Muscle layer of duodenum (tissue), 2 donors: ENCODE measurements at regions not wholly inside any gene's neighbourhood (a gene's known extent, or its start where the extent isn't known, plus 50 kb on each side); places are given as distances from the start of the nearest gene placed in this dataset.

Source experiments
- H3K27ac ChIP-seq: one replicate; pipeline ENCODE4 v1.7.0; 2013; ENCODE audit warnings: mild to moderate bottlenecking, low read length
- H3K27me3 ChIP-seq: one replicate; pipeline ENCODE4 v1.7.0; 2013; ENCODE audit warnings: low read depth, mild to moderate bottlenecking, control low read depth, low read length
- H3K36me3 ChIP-seq, 2 donors: one replicate each; pipeline ENCODE4 v1.7.0; 2013; ENCODE audit warnings: low read length in 2 of 2, control low read depth in 1 of 2, mild to moderate bottlenecking in 1 of 2; ENCODE audit not compliant: insufficient read depth in 2 of 2, control insufficient read depth in 1 of 2
- H3K4me1 ChIP-seq, 2 donors: one replicate each; pipeline ENCODE4 v1.7.0; 2013; ENCODE audit warnings: low read length in 2 of 2, mild to moderate bottlenecking in 2 of 2, control low read depth in 1 of 2, moderate library complexity in 1 of 2; ENCODE audit not compliant: insufficient read depth in 2 of 2, control insufficient read depth in 1 of 2
- H3K4me3 ChIP-seq, 2 donors: one replicate each; pipeline ENCODE4 v1.7.0; 2013; ENCODE audit warnings: low read length in 2 of 2, low read depth in 1 of 2, mild to moderate bottlenecking in 1 of 2
- H3K9me3 ChIP-seq, 2 donors: one replicate each; pipeline ENCODE4 v1.7.0; 2013; ENCODE audit warnings: low read length in 2 of 2, control low read depth in 1 of 2, mild to moderate bottlenecking in 1 of 2; ENCODE audit not compliant: control insufficient read depth in 1 of 2
- donor health status: healthy.

- Histone ChIP-seq H3K4me1 (no peaks in the 10 kb centered on the region), H3K27ac (no peak overlapping the region), H3K27me3 (no peaks in the 10 kb centered on the region), H3K4me3 (no peak overlapping the region), H3K9me3 (no peaks in the 10 kb centered on the region), H3K36me3 (no peaks in the 10 kb centered on the region)
Observed at GRCh38 chr19:28569132-28570131, 643.5 kb downstream of the UQCRFS1 start.

- no peaks in the 10 kb centered on the region for H3K36me3 ChIP-seq
- H3K4me3 ChIP-seq = no peak overlapping the region
- no peaks in the 10 kb centered on the region for H3K9me3 ChIP-seq
- H3K27ac ChIP-seq = no peak overlapping the region
- H3K4me1 ChIP-seq = no peaks in the 10 kb centered on the region
- H3K27me3 ChIP-seq = no peaks in the 10 kb centered on the region
Observed at GRCh38 chr19:28567834-28568233, 645.1 kb downstream of the UQCRFS1 start.

DNA sequence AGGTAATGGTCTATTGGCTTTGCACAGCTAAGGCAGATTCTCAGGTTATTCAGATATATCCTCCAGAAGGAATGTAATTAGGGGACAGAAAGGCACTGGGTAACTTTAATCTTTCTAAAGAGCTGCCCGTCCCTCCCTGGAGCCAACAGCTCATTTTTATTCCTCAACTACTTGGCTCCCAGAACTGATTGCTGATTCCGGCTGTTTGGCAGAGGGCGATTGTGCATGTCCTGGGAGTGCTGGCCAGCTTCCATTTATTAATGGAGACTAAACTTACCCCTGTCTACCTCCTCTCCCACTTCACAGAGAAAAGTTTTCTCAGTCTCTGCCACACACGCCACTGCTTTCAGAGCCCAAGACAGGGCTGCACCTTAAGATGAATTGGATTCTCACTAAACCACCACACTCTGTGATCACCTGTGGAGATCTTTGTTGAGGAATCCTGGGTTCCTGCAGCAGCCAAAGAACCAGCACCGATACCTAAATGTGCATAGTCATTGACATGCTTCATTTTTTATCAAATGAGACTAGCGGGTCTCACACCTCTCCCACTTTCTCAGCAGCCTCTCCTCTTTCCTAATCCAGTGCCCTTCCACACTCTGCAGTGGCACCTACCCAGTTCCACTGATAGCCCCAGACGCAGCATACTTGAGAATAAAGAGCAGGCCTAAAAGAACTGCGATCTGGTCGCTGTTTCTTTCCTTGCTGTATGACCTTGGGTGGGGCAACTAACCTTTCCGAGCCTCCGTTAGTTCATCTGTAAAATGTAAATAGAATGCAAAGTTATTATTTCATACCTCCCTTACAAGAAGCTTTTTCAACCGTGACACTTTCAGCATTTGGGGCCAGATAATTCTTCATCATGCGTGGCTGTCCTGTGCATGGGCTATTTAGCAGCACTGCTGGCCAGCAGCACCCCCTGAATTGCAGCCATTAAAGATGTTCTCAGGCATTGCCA is 648.7 kb downstream of the UQCRFS1 start:
- Histone ChIP-seq H3K27me3 (no peaks in the 10 kb centered on the region), H3K9me3 (no peaks in the 10 kb centered on the region), H3K36me3 (no peaks in the 10 kb centered on the region), H3K27ac (no peak overlapping the region), H3K4me1 (no peaks in the 10 kb centered on the region), H3K4me3 (no peak overlapping the region)

GRCh38 chr19:28560786-28561185 is 652.2 kb downstream of the UQCRFS1 start:
- Histone ChIP-seq H3K9me3 (no peaks in the 10 kb centered on the region), H3K4me3 (no peak overlapping the region), H3K27ac (no peak overlapping the region), H3K36me3 (no peaks in the 10 kb centered on the region), H3K27me3 (no peaks in the 10 kb centered on the region), H3K4me1 (no peaks in the 10 kb centered on the region)

GRCh38 chr19:28558783-28559182 is 654.2 kb downstream of the UQCRFS1 start:
- Histone ChIP-seq H3K27ac (no peak overlapping the region), H3K27me3 (no peaks in the 10 kb centered on the region), H3K9me3 (no peaks in the 10 kb centered on the region), H3K4me3 (no peak overlapping the region), H3K36me3 (no peaks in the 10 kb centered on the region), H3K4me1 (no peaks in the 10 kb centered on the region)

GRCh38 chr19:28556371-28556770 is 656.6 kb downstream of the UQCRFS1 start:
- Histone ChIP-seq H3K4me1 (no peaks in the 10 kb centered on the region), H3K27ac (no peak overlapping the region), H3K27me3 (no peaks in the 10 kb centered on the region), H3K9me3 (no peaks in the 10 kb centered on the region), H3K4me3 (no peak overlapping the region), H3K36me3 (no peaks in the 10 kb centered on the region)

- no peaks in the 10 kb centered on the region for H3K36me3 ChIP-seq
- H3K4me1 ChIP-seq = no peaks in the 10 kb centered on the region
- no peak overlapping the region for H3K4me3 ChIP-seq
- no peaks in the 10 kb centered on the region for H3K9me3 ChIP-seq
- no peak overlapping the region for H3K27ac ChIP-seq
- H3K27me3 ChIP-seq = no peaks in the 10 kb centered on the region
Observed at GRCh38 chr19:28555317-28555716, 657.6 kb downstream of the UQCRFS1 start.

DNA sequence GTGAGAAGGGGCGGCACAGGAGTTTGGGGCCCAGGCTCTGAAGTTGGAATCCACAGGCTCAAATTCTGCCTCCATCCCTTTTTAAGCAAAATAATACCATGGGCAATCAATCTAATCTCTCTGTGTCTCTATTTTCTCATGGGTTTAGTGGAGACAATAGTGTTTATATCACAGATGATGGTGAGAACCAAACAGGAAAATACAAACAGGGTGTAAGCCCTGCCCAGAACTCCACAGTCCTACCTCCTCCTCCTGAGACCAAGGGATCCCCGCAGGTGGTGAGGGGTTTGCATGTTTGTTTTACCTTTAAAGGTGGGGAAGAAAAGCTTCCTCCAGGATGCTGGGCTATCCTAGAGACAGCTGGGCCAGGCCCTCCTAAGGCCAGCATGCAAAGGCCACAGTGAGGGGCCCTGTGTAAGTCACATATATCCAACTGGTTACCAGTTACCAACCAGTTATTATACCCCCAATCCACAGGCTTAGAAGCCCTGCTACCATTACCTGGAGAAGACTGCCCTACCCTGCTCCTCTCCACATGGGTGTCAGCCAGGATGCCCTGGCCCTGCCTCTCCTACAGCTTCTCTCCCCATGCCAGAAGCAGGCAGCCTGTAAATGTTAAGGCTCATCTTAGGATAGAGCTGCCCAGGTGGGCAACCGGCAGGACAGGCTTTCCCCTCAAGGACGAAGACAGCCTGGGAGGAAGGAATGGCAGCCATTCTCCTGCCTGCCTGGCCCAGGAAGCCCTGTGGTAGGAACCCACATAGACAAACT is 658.4 kb downstream of the UQCRFS1 start:
- no peak overlapping the region for H3K27ac ChIP-seq
- H3K4me1 ChIP-seq = no peaks in the 10 kb centered on the region
- no peak overlapping the region for H3K4me3 ChIP-seq
- no peaks in the 10 kb centered on the region for H3K36me3 ChIP-seq
- H3K9me3 ChIP-seq = no peaks in the 10 kb centered on the region
- H3K27me3 ChIP-seq = no peaks in the 10 kb centered on the region

GRCh38 chr19:28553764-28554163 is 659.2 kb downstream of the UQCRFS1 start:
- Histone ChIP-seq H3K36me3 (no peaks in the 10 kb centered on the region), H3K4me3 (no peak overlapping the region), H3K27me3 (no peaks in the 10 kb centered on the region), H3K4me1 (no peaks in the 10 kb centered on the region), H3K9me3 (no peaks in the 10 kb centered on the region), H3K27ac (no peak overlapping the region)

GRCh38 chr19:28553005-28553404 is 659.9 kb downstream of the UQCRFS1 start:
- Histone ChIP-seq H3K27ac (no peak overlapping the region), H3K9me3 (no peaks in the 10 kb centered on the region), H3K36me3 (no peaks in the 10 kb centered on the region), H3K4me3 (no peak overlapping the region), H3K27me3 (no peaks in the 10 kb centered on the region), H3K4me1 (no peaks in the 10 kb centered on the region)
